ENCODE measurements at regions not wholly inside any gene's neighbourhood (a gene's known extent, or its start where the extent isn't known, plus 50 kb on each side); places are given as distances from the start of the nearest gene placed in this dataset.

GRCh38 chr12:23474438-23474976 lies 475.0 kb downstream of the SOX5 start:
- DNase-seq: no peak

Measured in T-helper 2 cell (primary cell).